Body of pancreas (tissue), 4 donors: ENCODE measurements at regions not wholly inside any gene's neighbourhood (a gene's known extent, or its start where the extent isn't known, plus 50 kb on each side); places are given as distances from the start of the nearest gene placed in this dataset.
A peak's percentile ranks its signal among the peaks of the same experiment; 100 is the strongest.

Source experiments
- ATAC-seq: fragments of 150-250 bp; one replicate; pipeline ENCODE4 v1.9.1; 2016
- DNase-seq, 4 donors: peaks; one replicate each; pipeline ENCODE4 v3.0.0-alpha.2; 2019
- H3K27ac ChIP-seq, 4 donors: fragments of 200-600 bp; sonication (generic); 1 replicate in 3 of 4; 2 replicates in 1 of 4; pipeline versions ENCODE4 v1.5.1 to v1.6.1; 2016 to 2019; ENCODE audit warnings: mild to moderate bottlenecking in 1 of 4, mixed read lengths in 1 of 4, moderate library complexity in 1 of 4
- H3K27me3 ChIP-seq, 2 donors: fragments of 200-600 bp; sonication (generic); one replicate each; pipeline ENCODE4 v1.6.0; 2016; ENCODE audit warnings: mild to moderate bottlenecking in 1 of 2
- H3K36me3 ChIP-seq, 2 donors: fragments of 200-600 bp; sonication (generic); replicated peaks in 1 of 2; 2 replicates each; pipeline ENCODE4 v1.5.1; 2016; ENCODE audit warnings: low read depth in 2 of 2; ENCODE audit not compliant: insufficient read depth in 1 of 2
- H3K4me1 ChIP-seq: fragments of 200-600 bp; sonication (generic); one replicate; pipeline ENCODE4 v1.6.0; 2016
- H3K4me3 ChIP-seq, 2 donors: fragments of 200-600 bp; sonication (generic); 1 replicate in 1 of 2; 2 replicates in 1 of 2; pipeline ENCODE4 v1.5.1; 2016 to 2019
- H3K9me3 ChIP-seq, 3 donors: fragments of 200-600 bp; sonication (generic); 1 replicate in 2 of 3; 2 replicates in 1 of 3; pipeline ENCODE4 v1.5.1; 2016
- CTCF ChIP-seq, 7 experiments: fragments of 450-650 bp in 4 of 7; fragments of 200-600 bp in 3 of 7; sonication (generic) in 3 of 7; IDR thresholded peaks; one replicate each; pipeline ENCODE4 v1.5.1; 2016 to 2019; ENCODE audit warnings: antibody characterized with exemption in 7 of 7
- POLR2A ChIP-seq, 3 donors: fragments of 450-650 bp; IDR thresholded peaks; one replicate each; pipeline ENCODE4 v1.6.1; 2016; ENCODE audit warnings: antibody characterized with exemption in 3 of 3, mild to moderate bottlenecking in 2 of 3
- WGBS, 2 donors: methylation state at CpG; one replicate each; pipeline ENCODE4 v1.1.5; 2017; 5-methylcytosine and 5-hydroxymethylcytosine counted together
- intact Hi-C: fragments of 100-400 bp; cut with DNase I; formaldehyde crosslinking; loops from one replicate; pipeline ENCODE4 v1.15.1; 2023

GRCh38 chr2:7286120-7286519 is 368.9 kb downstream of the RNF144A start:
- no peak for TF ChIP-seq POLR2A (IDR thresholded peaks at IDR 0.05)
- no peak for TF ChIP-seq CTCF (IDR thresholded peaks at IDR 0.05)
- DNase-seq (peak in 1 of 4 donors; percentile 6), ATAC-seq (no peak)
- 43 to 46% methylated on average over 9 of the region's 9 CpGs for WGBS, 2 donors
- Histone ChIP-seq H3K27me3 (no peaks in the 10 kb centered on the region), H3K4me1 (peaks cover 25% of the 10 kb centered on the region), H3K36me3 (no peaks in the 10 kb centered on the region), H3K27ac (no peak overlapping the region), H3K9me3 (no peaks in the 10 kb centered on the region), H3K4me3 (no peak overlapping the region)
- intact Hi-C loops: no loop called here

- H3K27me3 ChIP-seq: no peaks in the 10 kb centered on the region
- H3K4me1 ChIP-seq: peaks cover 19% of the 10 kb centered on the region
- DNase-seq: no peak
- H3K9me3 ChIP-seq: no peaks in the 10 kb centered on the region
- WGBS, 2 donors: 77 to 84% methylated on average over 4 of the region's 4 CpGs
- ATAC-seq: peak; percentile 71
- no peak overlapping the region for H3K27ac ChIP-seq
- no peak overlapping the region for H3K4me3 ChIP-seq
- H3K36me3 ChIP-seq: no peaks in the 10 kb centered on the region
- TF ChIP-seq CTCF (IDR thresholded peaks at IDR 0.05) (no peak), POLR2A (IDR thresholded peaks at IDR 0.05) (no peak)
- intact Hi-C loops: no loop called here
Observed at GRCh38 chr2:7288484-7288883, 371.3 kb downstream of the RNF144A start.

- ATAC-seq (no peak), DNase-seq (no peak)
- intact Hi-C loops: no loop called here
- Histone ChIP-seq H3K4me1 (peaks cover 19% of the 10 kb centered on the region), H3K27me3 (no peaks in the 10 kb centered on the region), H3K9me3 (no peaks in the 10 kb centered on the region), H3K36me3 (no peaks in the 10 kb centered on the region), H3K27ac (no peak overlapping the region), H3K4me3 (no peak overlapping the region)
- 89 to 94% methylated on average over 7 of the region's 7 CpGs for WGBS, 2 donors
- TF ChIP-seq POLR2A (IDR thresholded peaks at IDR 0.05): no peak
- no peak for TF ChIP-seq CTCF (IDR thresholded peaks at IDR 0.05)
Observed at GRCh38 chr2:7289697-7290096, 372.5 kb downstream of the RNF144A start.

GRCh38 chr2:7292154-7292691 is 375.0 kb downstream of the RNF144A start:
- Histone ChIP-seq H3K27ac (no peak overlapping the region), H3K36me3 (no peaks in the 10 kb centered on the region), H3K9me3 (no peaks in the 10 kb centered on the region), H3K27me3 (no peaks in the 10 kb centered on the region), H3K4me1 (no peaks in the 10 kb centered on the region), H3K4me3 (no peak overlapping the region)
- TF ChIP-seq POLR2A (IDR thresholded peaks at IDR 0.05): no peak
- TF ChIP-seq CTCF (IDR thresholded peaks at IDR 0.05): no peak
- no peak for DNase-seq
- intact Hi-C loops: no loop called here
- no peak for ATAC-seq
- 91 to 92% methylated on average over 7 of the region's 7 CpGs for WGBS, 2 donors

- H3K4me3 ChIP-seq: no peak overlapping the region
- H3K36me3 ChIP-seq: no peaks in the 10 kb centered on the region
- WGBS, 2 donors: 86 to 91% methylated on average over 6 of the region's 6 CpGs
- no peaks in the 10 kb centered on the region for H3K27me3 ChIP-seq
- no peaks in the 10 kb centered on the region for H3K9me3 ChIP-seq
- DNase-seq (no peak), ATAC-seq (no peak)
- H3K27ac ChIP-seq: no peak overlapping the region
- no peak for TF ChIP-seq POLR2A (IDR thresholded peaks at IDR 0.05)
- no peak for TF ChIP-seq CTCF (IDR thresholded peaks at IDR 0.05)
- intact Hi-C loops: no loop called here
- H3K4me1 ChIP-seq: no peaks in the 10 kb centered on the region
Observed at GRCh38 chr2:7309582-7309981, 392.4 kb downstream of the RNF144A start.
